ENCODE measurements at regions not wholly inside any gene's neighbourhood (a gene's known extent, or its start where the extent isn't known, plus 50 kb on each side); places are given as distances from the start of the nearest gene placed in this dataset.

- Histone ChIP-seq H2AFZ (no peak overlapping the region), H3K4me3 (no peak overlapping the region), H3K27me3 (replicated peaks; ENCODE audit: insufficient read depth) (no peaks in the 10 kb centered on the region), H3K4me1 (ENCODE audit: insufficient read depth) (peaks cover 5% of the 10 kb centered on the region), H3K36me3 (ENCODE audit: low read depth) (no peaks in the 10 kb centered on the region), H3K9me3 (ENCODE audit: low read depth) (no peaks in the 10 kb centered on the region), H3K9me2 (ENCODE audit: insufficient read depth) (no peaks in the 10 kb centered on the region), H3K9ac (no peak overlapping the region), H3K4me2 (ENCODE audit: unreplicated experiment) (no peak overlapping the region), H3K27ac (no peak overlapping the region), H4K20me1 (ENCODE audit: insufficient read depth) (no peaks in the 10 kb centered on the region), H3K79me2 (ENCODE audit: insufficient read depth) (no peaks in the 10 kb centered on the region), H3F3A (ENCODE audit: insufficient read depth) (no peaks in the 10 kb centered on the region)
- TF ChIP-seq EZH2phosphoT487 (IDR thresholded peaks at IDR 0.05; ENCODE audit: insufficient read depth, low read depth), result no peak
- TF ChIP-seq EZH2 (IDR thresholded peaks at IDR 0.05; ENCODE audit: insufficient read depth, poor library complexity, severe bottlenecking), result no peak
- in situ Hi-C loops (cut with MboI), result no loop called here
- no peak for DNase-seq
- WGBS, 2 experiments (ENCODE audit: low coverage in 1 of 2, low lambda C conversion rate in 2 of 2, missing lambda C conversion rate in 2 of 2), result 40% methylated on average over 1 of the region's 1 CpG
These were observed 1101.0 kb downstream of the ROBO2 start for GRCh38 chr3:78140866-78141265.

- peak; percentile 16 for DNase-seq
- H3K9me3 ChIP-seq (ENCODE audit: low read depth), result no peaks in the 10 kb centered on the region
- H3K79me2 ChIP-seq (ENCODE audit: insufficient read depth), result no peaks in the 10 kb centered on the region
- H2AFZ ChIP-seq, result no peak overlapping the region
- in situ Hi-C loops (cut with MboI), result no loop called here
- 51 to 53% methylated on average over 3 of the region's 3 CpGs for WGBS, 2 experiments (ENCODE audit: low coverage in 1 of 2, low lambda C conversion rate in 2 of 2, missing lambda C conversion rate in 2 of 2)
- no peak overlapping the region for H3K4me3 ChIP-seq
- no peaks in the 10 kb centered on the region for H4K20me1 ChIP-seq (ENCODE audit: insufficient read depth)
- H3K4me1 ChIP-seq (ENCODE audit: insufficient read depth), result peaks cover 5% of the 10 kb centered on the region
- H3K9ac ChIP-seq, result no peak overlapping the region
- TF ChIP-seq EZH2phosphoT487 (IDR thresholded peaks at IDR 0.05; ENCODE audit: insufficient read depth, low read depth) (no peak), EZH2 (IDR thresholded peaks at IDR 0.05; ENCODE audit: insufficient read depth, poor library complexity, severe bottlenecking) (no peak)
- no peak overlapping the region for H3K4me2 ChIP-seq (ENCODE audit: unreplicated experiment)
- no peaks in the 10 kb centered on the region for H3F3A ChIP-seq (ENCODE audit: insufficient read depth)
- no peaks in the 10 kb centered on the region for H3K36me3 ChIP-seq (ENCODE audit: low read depth)
- no peaks in the 10 kb centered on the region for H3K9me2 ChIP-seq (ENCODE audit: insufficient read depth)
- no peaks in the 10 kb centered on the region for H3K27me3 ChIP-seq (replicated peaks; ENCODE audit: insufficient read depth)
- no peak overlapping the region for H3K27ac ChIP-seq
These were observed 1101.4 kb downstream of the ROBO2 start for GRCh38 chr3:78141269-78141668.

DNA sequence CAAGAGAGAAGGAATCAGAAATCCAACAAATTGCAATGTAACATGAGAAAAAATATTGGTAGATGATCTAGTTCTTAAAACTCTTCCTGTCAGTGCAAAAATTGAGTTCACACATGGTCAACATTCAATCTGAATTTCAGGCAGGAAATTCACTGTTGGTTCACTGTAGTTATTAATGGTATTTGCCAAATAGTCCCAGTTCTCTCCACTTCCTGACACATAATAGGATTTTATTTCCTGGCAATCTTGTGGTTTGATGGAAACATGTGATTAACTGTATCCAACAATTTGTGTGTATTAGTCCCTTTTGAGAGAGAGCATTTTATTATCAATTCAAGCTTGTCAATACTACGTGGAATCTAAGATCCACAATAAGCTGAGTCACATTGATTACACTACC, 1103.1 kb downstream of the ROBO2 start:
- no peaks in the 10 kb centered on the region for H3K27me3 ChIP-seq (replicated peaks; ENCODE audit: insufficient read depth)
- no peak overlapping the region for H3K27ac ChIP-seq
- peaks cover 5% of the 10 kb centered on the region for H3K4me1 ChIP-seq (ENCODE audit: insufficient read depth)
- no peaks in the 10 kb centered on the region for H3F3A ChIP-seq (ENCODE audit: insufficient read depth)
- no peak for TF ChIP-seq EZH2phosphoT487 (IDR thresholded peaks at IDR 0.05; ENCODE audit: insufficient read depth, low read depth)
- no peak for TF ChIP-seq EZH2 (IDR thresholded peaks at IDR 0.05; ENCODE audit: insufficient read depth, poor library complexity, severe bottlenecking)
- H3K4me3 ChIP-seq, result no peak overlapping the region
- no peaks in the 10 kb centered on the region for H4K20me1 ChIP-seq (ENCODE audit: insufficient read depth)
- H3K79me2 ChIP-seq (ENCODE audit: insufficient read depth), result no peaks in the 10 kb centered on the region
- no peak overlapping the region for H3K4me2 ChIP-seq (ENCODE audit: unreplicated experiment)
- no peaks in the 10 kb centered on the region for H3K36me3 ChIP-seq (ENCODE audit: low read depth)
- H3K9me2 ChIP-seq (ENCODE audit: insufficient read depth), result no peaks in the 10 kb centered on the region
- 59 to 65% methylated on average over 1 of the region's 1 CpG for WGBS, 2 experiments (ENCODE audit: low coverage in 1 of 2, low lambda C conversion rate in 2 of 2, missing lambda C conversion rate in 2 of 2)
- no peaks in the 10 kb centered on the region for H3K9me3 ChIP-seq (ENCODE audit: low read depth)
- in situ Hi-C loops (cut with MboI), result no loop called here
- H3K9ac ChIP-seq, result no peak overlapping the region
- no peak overlapping the region for H2AFZ ChIP-seq
- DNase-seq, result no peak

DNA sequence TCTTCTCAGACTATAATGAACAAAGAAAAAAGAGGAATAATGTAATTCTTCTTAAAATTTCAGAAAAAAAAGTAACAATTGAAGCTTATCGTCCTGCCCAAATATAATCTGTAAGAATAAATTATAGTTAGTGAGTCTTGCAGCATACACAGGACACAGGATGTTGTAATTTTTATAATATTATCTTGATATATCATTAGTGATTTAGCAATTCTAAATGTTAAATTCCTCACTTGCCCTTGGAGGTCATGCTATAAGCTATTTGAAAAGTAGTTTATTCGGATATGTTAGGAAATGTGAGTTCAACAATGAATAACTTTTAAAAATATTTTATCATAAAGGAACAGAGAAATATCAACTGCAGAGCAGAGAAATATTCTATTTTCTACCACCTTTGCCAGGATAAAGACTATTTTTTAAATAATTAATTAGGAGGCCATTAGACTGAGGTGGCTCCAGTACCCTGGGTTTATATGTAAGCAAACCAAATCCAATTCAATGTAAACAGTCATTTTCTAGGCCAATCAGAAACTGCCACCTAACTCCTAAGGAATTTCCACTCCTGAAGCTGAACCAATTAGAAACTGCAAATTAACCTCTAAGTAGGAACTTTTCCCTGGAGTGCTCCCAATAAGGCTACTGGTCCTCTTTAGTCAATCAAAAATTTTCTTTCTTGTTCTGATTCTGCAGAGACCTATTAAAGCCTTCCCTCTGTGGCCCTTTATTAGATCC, 1109.3 kb downstream of the ROBO2 start:
- Histone ChIP-seq H3F3A (ENCODE audit: insufficient read depth) (no peaks in the 10 kb centered on the region), H2AFZ (0 out of 2 replicates have a peak overlapping the region, but pooled peaks have one; percentile 4), H4K20me1 (ENCODE audit: insufficient read depth) (no peaks in the 10 kb centered on the region), H3K4me1 (ENCODE audit: insufficient read depth) (no peaks in the 10 kb centered on the region), H3K79me2 (ENCODE audit: insufficient read depth) (no peaks in the 10 kb centered on the region), H3K9me2 (ENCODE audit: insufficient read depth) (no peaks in the 10 kb centered on the region), H3K4me3 (no peak overlapping the region), H3K27ac (no peak overlapping the region), H3K36me3 (ENCODE audit: low read depth) (no peaks in the 10 kb centered on the region), H3K4me2 (ENCODE audit: unreplicated experiment) (no peak overlapping the region), H3K9me3 (ENCODE audit: low read depth) (no peaks in the 10 kb centered on the region), H3K27me3 (replicated peaks; ENCODE audit: insufficient read depth) (no peaks in the 10 kb centered on the region), H3K9ac (no peak overlapping the region)
- in situ Hi-C loops (cut with MboI), result no loop called here
- TF ChIP-seq EZH2phosphoT487 (IDR thresholded peaks at IDR 0.05; ENCODE audit: insufficient read depth, low read depth), result no peak
- TF ChIP-seq EZH2 (IDR thresholded peaks at IDR 0.05; ENCODE audit: insufficient read depth, poor library complexity, severe bottlenecking), result no peak
- no peak for DNase-seq
- 47 to 54% methylated on average over 2 of the region's 2 CpGs for WGBS, 2 experiments (ENCODE audit: low coverage in 1 of 2, low lambda C conversion rate in 2 of 2, missing lambda C conversion rate in 2 of 2)

Measured in GM23248 (cell line).